ENCODE measurements at regions not wholly inside any gene's neighbourhood (a gene's known extent, or its start where the extent isn't known, plus 50 kb on each side); places are given as distances from the start of the nearest gene placed in this dataset.

DNA sequence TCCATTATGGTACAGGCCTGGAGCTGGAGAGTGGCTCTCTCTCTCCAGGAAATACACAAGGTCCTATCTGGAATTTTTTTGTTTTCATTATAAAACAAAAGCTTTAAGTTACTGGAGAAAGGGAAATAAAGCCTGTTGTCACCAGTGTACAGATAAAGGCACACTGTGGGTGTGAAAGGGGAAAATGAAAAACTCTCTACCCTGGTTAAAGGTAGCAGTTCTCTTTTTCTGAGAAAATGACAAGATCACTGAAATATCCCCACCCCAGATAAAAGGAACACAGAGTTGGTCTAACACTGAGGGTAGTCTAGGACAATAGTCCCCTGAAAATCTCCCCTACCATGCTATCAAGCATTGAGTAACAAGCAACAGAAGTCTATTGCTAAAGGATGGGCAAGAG lies 438.7 kb downstream of the MBD2 start:
- Histone ChIP-seq H3K36me3 (ENCODE audit: insufficient read depth, low read length) (no peaks in the 10 kb centered on the region), H2AFZ (ENCODE audit: low read length) (no peak overlapping the region), H3K79me2 (ENCODE audit: insufficient read depth, low read depth, low read length) (no peaks in the 10 kb centered on the region), H3K9me2 (ENCODE audit: insufficient read depth, low read length) (no peaks in the 10 kb centered on the region), H3K9me3 (ENCODE audit: low read length) (no peaks in the 10 kb centered on the region), H3K4me3 (ENCODE audit: low read depth, low read length, poor library complexity, severe bottlenecking) (no peak overlapping the region), H3K27ac (ENCODE audit: low read depth, low read length, poor library complexity, severe bottlenecking) (no peak overlapping the region), H3K4me2 (ENCODE audit: low read length) (no peak overlapping the region), H4K20me1 (ENCODE audit: insufficient read depth, low read length) (no peaks in the 10 kb centered on the region), H3K4me1 (ENCODE audit: insufficient read depth, low read length, poor library complexity, severe bottlenecking) (no peaks in the 10 kb centered on the region)
- ChIA-PET POLR2A (no interaction called here), CTCF (ENCODE audit: unreplicated experiment) (no interaction called here)
- DNase-seq (ENCODE audit: low spot score) = no peak
- intact Hi-C loops (cut with micrococcal nuclease; ENCODE audit: unreplicated experiment) = no loop called here
- BruUV-seq (replicated peaks) = no TSS peak
- TF ChIP-seq, protein P1, sequence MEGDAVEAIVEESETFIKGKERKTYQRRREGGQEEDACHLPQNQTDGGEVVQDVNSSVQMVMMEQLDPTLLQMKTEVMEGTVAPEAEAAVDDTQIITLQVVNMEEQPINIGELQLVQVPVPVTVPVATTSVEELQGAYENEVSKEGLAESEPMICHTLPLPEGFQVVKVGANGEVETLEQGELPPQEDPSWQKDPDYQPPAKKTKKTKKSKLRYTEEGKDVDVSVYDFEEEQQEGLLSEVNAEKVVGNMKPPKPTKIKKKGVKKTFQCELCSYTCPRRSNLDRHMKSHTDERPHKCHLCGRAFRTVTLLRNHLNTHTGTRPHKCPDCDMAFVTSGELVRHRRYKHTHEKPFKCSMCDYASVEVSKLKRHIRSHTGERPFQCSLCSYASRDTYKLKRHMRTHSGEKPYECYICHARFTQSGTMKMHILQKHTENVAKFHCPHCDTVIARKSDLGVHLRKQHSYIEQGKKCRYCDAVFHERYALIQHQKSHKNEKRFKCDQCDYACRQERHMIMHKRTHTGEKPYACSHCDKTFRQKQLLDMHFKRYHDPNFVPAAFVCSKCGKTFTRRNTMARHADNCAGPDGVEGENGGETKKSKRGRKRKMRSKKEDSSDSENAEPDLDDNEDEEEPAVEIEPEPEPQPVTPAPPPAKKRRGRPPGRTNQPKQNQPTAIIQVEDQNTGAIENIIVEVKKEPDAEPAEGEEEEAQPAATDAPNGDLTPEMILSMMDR (conservative IDR thresholded peaks at IDR 0.05; ENCODE audit: low read length) = no peak
- TF ChIP-seq EZH2phosphoT487 (IDR thresholded peaks at IDR 0.05; ENCODE audit: borderline replicate concordance, low read depth, low read length) = no peak

GRCh38 chr18:53784253-53784652 lies 440.2 kb downstream of the MBD2 start:
- no peak for TF ChIP-seq EZH2phosphoT487 (IDR thresholded peaks at IDR 0.05; ENCODE audit: borderline replicate concordance, low read depth, low read length)
- TF ChIP-seq, protein P1 (conservative IDR thresholded peaks at IDR 0.05; ENCODE audit: low read length) = no peak
- ChIA-PET POLR2A (no interaction called here), CTCF (ENCODE audit: unreplicated experiment) (no interaction called here)

DNA sequence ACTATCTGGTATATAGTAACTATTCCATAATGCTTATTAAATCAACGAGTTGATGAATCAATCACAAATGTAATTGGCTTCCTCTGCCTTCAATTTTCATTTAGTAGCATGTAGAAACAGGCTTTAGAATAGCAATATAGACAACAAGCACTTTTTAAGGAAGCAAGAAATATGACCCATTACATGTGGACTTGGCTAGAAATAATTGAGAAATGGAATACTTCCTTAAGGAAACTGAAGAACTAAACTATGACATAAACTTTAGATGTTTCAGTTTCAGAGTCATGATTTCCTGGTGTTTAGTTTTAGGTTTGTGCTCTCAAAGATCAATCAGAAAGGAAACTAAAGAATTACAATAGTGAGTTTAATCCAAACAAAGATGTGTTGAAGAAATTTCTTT lies 443.8 kb downstream of the MBD2 start:
- ChIA-PET POLR2A (no interaction called here), CTCF (ENCODE audit: unreplicated experiment) (no interaction called here)
- H3K4me1 ChIP-seq (ENCODE audit: insufficient read depth, low read length, poor library complexity, severe bottlenecking) = no peaks in the 10 kb centered on the region
- no peaks in the 10 kb centered on the region for H3K36me3 ChIP-seq (ENCODE audit: insufficient read depth, low read length)
- DNase-seq (ENCODE audit: low spot score) = no peak
- no peaks in the 10 kb centered on the region for H4K20me1 ChIP-seq (ENCODE audit: insufficient read depth, low read length)
- no peak overlapping the region for H3K4me3 ChIP-seq (ENCODE audit: low read depth, low read length, poor library complexity, severe bottlenecking)
- no peaks in the 10 kb centered on the region for H3K79me2 ChIP-seq (ENCODE audit: insufficient read depth, low read depth, low read length)
- H3K9me2 ChIP-seq (ENCODE audit: insufficient read depth, low read length) = no peaks in the 10 kb centered on the region
- TF ChIP-seq, protein P1 (conservative IDR thresholded peaks at IDR 0.05; ENCODE audit: low read length) = no peak
- no peak for TF ChIP-seq EZH2phosphoT487 (IDR thresholded peaks at IDR 0.05; ENCODE audit: borderline replicate concordance, low read depth, low read length)
- H3K27ac ChIP-seq (ENCODE audit: low read depth, low read length, poor library complexity, severe bottlenecking) = no peak overlapping the region
- no TSS peak for BruUV-seq (replicated peaks)
- H3K9me3 ChIP-seq (ENCODE audit: low read length) = no peaks in the 10 kb centered on the region
- no peak overlapping the region for H3K4me2 ChIP-seq (ENCODE audit: low read length)
- intact Hi-C loops (cut with micrococcal nuclease; ENCODE audit: unreplicated experiment) = no loop called here
- H2AFZ ChIP-seq (ENCODE audit: low read length) = no peak overlapping the region

More at GRCh38 chr18:53784253-53784652, 440.2 kb downstream of the MBD2 start:
- H3K27ac ChIP-seq (ENCODE audit: low read depth, low read length, poor library complexity, severe bottlenecking) = no peak overlapping the region
- H3K4me1 ChIP-seq (ENCODE audit: insufficient read depth, low read length, poor library complexity, severe bottlenecking) = no peaks in the 10 kb centered on the region
- intact Hi-C loops (cut with micrococcal nuclease; ENCODE audit: unreplicated experiment) = no loop called here
- H3K36me3 ChIP-seq (ENCODE audit: insufficient read depth, low read length) = no peaks in the 10 kb centered on the region
- no TSS peak for BruUV-seq (replicated peaks)
- H3K9me3 ChIP-seq (ENCODE audit: low read length) = no peaks in the 10 kb centered on the region
- no peak for DNase-seq (ENCODE audit: low spot score)
- no peak overlapping the region for H2AFZ ChIP-seq (ENCODE audit: low read length)
- H3K9me2 ChIP-seq (ENCODE audit: insufficient read depth, low read length) = no peaks in the 10 kb centered on the region
- H3K79me2 ChIP-seq (ENCODE audit: insufficient read depth, low read depth, low read length) = no peaks in the 10 kb centered on the region
- H4K20me1 ChIP-seq (ENCODE audit: insufficient read depth, low read length) = no peaks in the 10 kb centered on the region
- H3K4me2 ChIP-seq (ENCODE audit: low read length) = no peak overlapping the region
- H3K4me3 ChIP-seq (ENCODE audit: low read depth, low read length, poor library complexity, severe bottlenecking) = no peak overlapping the region
